GM23248 (cell line): ENCODE measurements at regions not wholly inside any gene's neighbourhood (a gene's known extent, or its start where the extent isn't known, plus 50 kb on each side); places are given as distances from the start of the nearest gene placed in this dataset.
"Not testable (repeated sequence)": the region's sequence is repeated elsewhere in the genome, so short reads cannot be mapped to it uniquely, and the experiment has no call there.

Experiments used
- EZH2 ChIP-seq: fragments of 200-600 bp; sonication (generic); IDR thresholded peaks from 2 replicates; pipeline ENCODE4 v1.6.1; 2018; ENCODE audit warnings: antibody characterized with exemption, mild to moderate bottlenecking; ENCODE audit not compliant: insufficient read depth, poor library complexity, severe bottlenecking
- EZH2phosphoT487 ChIP-seq: fragments of 200-600 bp; sonication (generic); IDR thresholded peaks from 2 replicates; pipeline ENCODE4 v1.6.1; 2018; ENCODE audit warnings: antibody characterized with exemption, moderate library complexity, mild to moderate bottlenecking, low read depth; ENCODE audit not compliant: insufficient read depth

GRCh38 chr15:81918767-81919166 is 127.1 kb downstream of the MEX3B start:
- TF ChIP-seq EZH2, EZH2phosphoT487: not testable (repeated sequence)
